HG03108 (cell line): ENCODE measurements at regions not wholly inside any gene's neighbourhood (a gene's known extent, or its start where the extent isn't known, plus 50 kb on each side); places are given as distances from the start of the nearest gene placed in this dataset.

ENCODE experiments used
- ATAC-seq: cut with Tn5 transposase; IDR thresholded peaks from one replicate; pipeline ENCODE4 v1.9.1; 2021; ENCODE audit warnings: moderate library complexity; ENCODE audit not compliant: unreplicated experiment

GRCh38 chr4:27181693-27182092 lies 321.1 kb downstream of the STIM2 start:
- no peak for ATAC-seq

GRCh38 chr4:27182211-27182610 lies 321.6 kb downstream of the STIM2 start:
- ATAC-seq, result no peak

DNA sequence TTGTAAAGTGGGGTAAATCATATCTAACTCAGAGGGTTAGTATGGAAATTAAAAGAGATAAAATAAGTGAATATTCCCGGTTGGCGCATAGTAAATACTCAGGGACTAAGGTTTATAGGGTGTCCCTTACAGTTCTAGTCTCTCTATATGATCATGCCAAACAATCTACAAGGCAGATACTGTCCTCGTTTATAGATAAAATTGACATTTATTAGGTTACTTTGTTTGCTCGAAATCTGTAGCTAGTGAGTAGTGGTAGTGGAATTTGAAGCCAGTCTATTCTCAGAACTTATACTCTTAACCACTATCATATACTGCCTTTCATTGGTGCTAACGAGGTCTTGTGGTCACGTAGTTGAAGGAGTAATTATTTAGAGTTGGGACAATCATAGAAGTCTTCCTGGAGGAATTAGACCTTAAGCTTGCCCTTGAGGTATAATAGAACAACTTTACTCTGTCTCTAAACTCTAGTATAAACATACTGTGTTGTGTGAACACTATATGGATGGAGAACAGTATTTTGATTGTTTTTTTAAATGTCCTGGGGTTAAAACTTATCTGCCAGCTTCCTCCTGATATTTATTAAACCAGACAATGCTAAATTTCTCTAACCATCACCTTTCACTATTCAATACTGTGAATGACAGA lies 324.0 kb downstream of the STIM2 start:
- ATAC-seq, result no peak

DNA sequence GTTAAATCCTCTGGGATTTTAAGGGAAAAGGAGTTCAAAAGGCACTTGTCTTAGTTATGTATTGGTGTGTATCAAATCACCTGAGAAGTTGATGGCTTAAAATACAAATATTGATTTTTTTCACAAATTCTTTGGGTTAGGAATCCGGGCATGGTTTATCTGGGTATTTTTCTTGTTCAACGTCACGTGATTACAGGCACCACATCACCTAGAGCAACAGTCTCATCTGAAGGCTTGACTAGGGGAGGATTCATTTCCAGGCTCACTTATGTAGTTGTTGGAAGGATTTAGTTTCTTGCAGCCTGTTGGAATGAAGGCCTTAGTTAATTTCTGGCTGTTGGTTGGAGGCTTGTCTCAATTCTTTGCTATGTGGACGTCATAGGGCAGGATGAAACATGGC lies 326.1 kb downstream of the STIM2 start:
- no peak for ATAC-seq

DNA sequence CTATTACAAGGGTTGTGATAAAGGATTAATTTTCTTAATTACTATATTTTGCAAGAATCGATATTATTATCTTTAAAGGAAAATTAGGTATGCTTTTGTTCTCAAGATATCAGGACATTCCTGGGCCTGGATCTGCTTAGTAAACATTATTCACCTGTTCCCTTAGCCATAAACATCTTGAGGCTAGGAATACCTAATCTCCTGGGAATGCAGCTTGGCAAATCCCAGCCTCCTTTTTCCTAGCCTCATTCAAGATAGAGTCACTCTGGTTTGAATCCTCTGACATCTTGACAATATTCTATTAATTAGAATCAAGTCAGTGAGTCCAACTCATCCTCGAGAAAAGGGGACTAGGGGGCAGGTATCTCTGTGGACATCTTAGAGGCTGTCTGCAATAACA lies 327.1 kb downstream of the STIM2 start:
- no peak for ATAC-seq

DNA sequence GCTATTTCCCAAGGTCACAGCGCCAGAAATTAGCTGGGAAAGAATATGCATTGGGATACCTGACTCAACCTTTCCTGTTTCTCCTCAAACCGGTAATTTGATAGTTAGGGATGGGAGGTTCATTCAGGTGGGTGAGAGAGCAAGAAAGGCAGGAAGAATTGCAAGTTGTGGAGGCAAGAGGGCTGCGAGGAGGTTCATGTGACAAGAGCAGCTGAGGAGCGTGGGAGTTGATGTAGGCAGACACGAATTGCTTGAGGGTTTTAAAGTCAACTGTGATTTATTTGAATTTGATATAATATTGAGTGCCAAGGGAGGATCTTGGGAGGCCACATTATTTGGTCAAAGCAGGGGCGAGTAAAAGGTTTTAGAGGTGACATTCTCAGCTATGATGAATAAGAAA lies 329.0 kb downstream of the STIM2 start:
- no peak for ATAC-seq

DNA sequence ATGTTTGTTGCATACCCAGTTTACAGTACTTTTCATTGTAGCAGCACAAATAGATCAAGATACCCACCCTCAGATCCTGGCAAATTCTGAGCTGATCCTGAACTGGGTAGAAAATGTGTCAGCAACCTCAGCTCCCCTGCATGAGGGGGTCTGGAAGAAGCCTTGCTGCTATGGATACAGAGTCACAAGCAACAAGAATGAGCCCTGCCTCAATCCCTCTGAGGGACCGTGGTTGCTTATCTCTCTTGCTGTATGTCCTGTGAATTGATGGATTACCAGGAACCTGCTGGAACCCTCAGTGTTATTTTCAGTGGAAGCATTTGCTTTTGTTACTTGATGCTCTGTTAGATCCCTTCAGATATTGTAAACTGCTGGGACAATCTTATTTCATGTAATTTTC lies 331.0 kb downstream of the STIM2 start:
- no peak for ATAC-seq

DNA sequence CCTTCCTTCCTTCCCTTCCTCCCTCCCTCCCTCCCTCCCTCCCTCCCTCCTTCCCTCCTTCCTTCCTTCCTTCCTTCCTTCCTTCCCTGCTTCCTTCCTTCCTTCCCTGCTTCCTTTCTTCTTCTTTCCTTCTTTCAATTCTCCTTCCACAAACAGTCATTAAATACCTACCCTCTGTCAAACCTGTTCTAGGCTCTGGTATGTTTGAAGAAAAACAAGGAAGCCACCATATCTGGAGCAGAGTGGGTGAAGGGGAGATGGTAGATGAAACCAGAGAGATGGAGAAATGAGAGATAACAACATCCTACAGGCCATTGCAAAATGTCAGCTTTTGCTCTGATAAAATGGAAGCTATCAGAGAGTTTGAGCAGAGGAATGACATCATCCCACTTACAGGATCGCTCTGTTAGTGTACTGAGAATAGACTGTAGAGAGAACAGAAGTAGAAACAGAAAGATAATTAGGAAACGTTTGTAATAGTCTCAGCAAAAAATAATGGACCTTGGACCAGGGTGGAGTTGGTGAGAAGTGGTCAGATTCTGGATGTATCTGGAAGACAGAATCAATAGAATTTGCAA lies 334.0 kb downstream of the STIM2 start:
- ATAC-seq, result no peak

GRCh38 chr4:27198246-27198645 lies 337.6 kb downstream of the STIM2 start:
- ATAC-seq, result no peak

- no peak for ATAC-seq
These were observed 338.3 kb downstream of the STIM2 start for GRCh38 chr4:27198971-27199370.

DNA sequence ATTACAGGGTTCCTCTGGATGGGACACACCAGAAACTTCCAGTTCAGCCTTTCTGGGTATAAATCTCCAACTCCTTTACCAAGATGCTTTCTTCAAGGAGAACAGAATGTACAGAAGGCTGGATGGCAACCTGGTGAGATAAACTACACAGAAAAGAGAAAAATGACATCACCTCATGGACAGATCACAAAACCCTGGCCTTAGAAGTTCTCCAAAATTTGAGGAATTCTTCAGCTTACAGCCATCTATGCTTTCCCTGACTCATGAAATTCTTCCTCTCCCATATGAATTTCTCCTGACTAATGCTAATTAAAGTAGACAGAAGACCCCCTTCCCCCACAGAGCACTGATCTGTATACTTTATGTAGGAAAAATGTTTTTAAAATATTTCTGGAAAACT lies 345.4 kb downstream of the STIM2 start:
- ATAC-seq, result no peak

- no peak for ATAC-seq
These were observed 350.3 kb downstream of the STIM2 start for GRCh38 chr4:27210956-27211355.

DNA sequence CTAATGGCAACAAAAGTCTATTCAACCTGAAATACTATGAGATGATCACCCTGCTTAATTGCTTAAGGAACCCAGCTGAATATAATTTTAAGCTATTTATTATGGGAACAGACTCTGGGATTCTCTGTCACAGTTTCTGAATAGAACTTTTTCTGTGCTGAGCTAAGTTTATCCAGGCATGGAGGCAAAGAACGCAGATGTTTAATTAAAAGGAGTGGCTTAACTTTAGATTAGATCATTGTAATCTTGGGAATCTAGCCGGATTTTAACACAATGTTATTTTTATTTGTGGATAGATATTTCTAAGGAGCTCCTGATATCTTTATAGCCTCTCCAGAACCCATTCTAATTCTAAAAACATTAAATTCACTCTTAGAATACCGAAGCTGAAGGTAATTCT lies 353.4 kb downstream of the STIM2 start:
- ATAC-seq, result no peak

DNA sequence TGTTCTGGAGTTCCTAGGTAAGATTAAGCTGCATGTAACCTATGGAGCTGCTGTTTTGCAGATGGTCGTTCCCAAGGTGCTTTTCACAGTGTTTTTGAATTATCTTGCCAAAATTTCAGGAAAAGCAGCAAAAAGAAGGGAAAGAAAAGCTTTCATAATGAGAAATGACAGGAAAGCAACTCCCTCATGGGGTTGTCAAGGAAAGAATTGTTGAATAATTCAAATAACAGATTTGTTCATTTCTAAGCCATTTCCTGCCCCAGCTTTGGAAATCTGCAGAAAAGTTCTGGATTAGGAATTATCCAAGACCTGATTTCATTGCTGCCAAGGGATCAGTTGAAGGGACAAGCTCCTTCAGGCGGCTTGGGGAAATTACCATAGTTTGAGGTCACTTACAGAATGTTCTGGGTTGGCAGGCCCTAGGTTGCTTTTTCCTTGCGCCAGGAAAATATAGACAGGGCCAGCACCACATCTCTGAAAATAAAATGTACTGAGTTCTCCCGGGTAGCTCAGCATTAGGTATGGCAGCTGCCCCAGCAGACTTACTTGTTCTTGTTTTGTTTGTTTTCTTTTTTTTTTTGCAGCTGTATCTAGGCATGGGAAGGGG lies 354.7 kb downstream of the STIM2 start:
- no peak for ATAC-seq

- no peak for ATAC-seq
These were observed 356.7 kb downstream of the STIM2 start for GRCh38 chr4:27217261-27217769.

DNA sequence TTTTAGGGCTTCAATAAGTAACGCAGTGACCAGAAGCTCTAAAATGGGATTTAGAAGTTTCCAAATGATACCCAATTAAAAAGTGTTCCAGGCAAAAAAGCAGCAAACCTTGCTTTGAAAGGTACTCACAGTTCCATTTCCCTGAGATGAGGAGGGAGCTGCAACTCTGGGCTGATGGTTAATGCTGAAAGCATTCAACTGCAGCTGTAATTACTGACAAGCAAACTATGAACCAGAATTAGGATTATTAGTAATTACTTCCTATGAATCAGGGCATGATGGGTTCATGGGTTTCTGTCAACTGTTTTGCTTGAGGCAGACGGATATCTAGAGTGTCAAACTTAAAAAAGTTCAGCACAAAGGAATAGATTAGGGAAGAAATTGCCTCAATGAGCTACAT lies 357.4 kb downstream of the STIM2 start:
- no peak for ATAC-seq

- ATAC-seq, result no peak
These were observed 362.7 kb downstream of the STIM2 start for GRCh38 chr4:27223326-27223725.

DNA sequence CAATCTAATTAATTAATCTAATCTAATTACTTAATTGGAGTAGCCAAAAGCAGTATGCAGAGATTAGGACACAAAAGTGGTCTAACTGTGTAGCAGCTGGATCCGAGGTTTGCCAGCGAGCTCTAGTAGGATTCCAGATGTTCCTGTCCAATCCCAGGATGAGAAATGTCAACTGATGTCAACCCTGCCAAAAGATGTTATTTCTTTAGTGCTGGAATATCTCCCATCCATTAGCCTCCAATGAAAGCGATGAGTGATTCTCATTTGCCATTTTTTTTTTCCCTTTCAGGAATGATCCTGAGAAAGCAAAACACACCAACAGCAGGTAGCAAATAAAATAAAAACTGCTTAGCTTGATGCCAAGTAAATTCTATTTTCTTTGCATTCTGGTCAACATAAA lies 372.9 kb downstream of the STIM2 start:
- ATAC-seq, result no peak

DNA sequence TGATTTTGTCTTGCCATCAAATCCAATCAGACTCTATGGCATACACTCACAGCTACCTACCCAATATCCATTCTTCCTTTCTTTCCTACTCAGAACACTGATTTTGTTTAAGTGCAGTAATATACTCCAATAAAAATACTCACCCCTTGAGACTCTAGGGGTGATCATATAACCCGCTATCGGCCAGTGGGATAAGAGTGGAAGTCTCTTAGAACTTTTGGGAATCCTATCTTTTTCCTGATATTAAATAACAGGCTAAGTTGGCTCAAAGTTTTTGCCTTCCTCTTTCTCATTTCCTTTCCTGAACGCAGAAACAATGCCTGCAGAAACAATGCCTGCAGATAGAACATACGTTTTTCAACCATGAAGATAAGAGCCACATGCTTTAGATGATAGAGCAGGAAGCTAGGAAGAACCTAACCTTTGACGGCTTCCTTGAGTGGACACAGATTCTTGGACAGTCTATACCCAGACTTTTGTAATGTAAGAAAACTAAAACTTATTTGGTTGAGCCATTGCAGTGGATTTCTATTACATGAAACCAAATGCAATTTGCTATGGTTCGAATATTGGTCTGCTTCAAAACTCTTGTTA lies 373.8 kb downstream of the STIM2 start:
- no peak for ATAC-seq

- ATAC-seq, result no peak
These were observed 379.0 kb downstream of the STIM2 start for GRCh38 chr4:27239641-27240040.

DNA sequence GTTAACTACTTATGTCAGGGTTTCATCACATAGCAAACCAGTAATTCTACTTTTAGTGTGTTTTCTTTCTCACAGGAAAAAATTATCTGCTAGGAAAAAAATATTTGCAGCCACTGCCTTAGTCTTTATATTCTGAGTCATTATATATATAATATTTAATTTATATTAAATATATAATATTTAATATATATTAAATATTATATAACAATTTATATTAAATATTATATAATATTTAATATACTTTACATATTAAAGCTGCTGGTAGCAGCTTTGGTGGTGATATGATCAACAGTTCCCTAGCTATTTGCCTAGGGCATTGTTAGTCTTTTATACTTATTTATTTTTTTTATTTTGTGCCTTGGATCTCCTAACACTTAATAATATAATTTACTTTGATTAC lies 381.6 kb downstream of the STIM2 start:
- no peak for ATAC-seq

- ATAC-seq, result no peak
These were observed 384.6 kb downstream of the STIM2 start for GRCh38 chr4:27245216-27245615.
